ENCODE measurements at regions not wholly inside any gene's neighbourhood (a gene's known extent, or its start where the extent isn't known, plus 50 kb on each side); places are given as distances from the start of the nearest gene placed in this dataset.

DNA sequence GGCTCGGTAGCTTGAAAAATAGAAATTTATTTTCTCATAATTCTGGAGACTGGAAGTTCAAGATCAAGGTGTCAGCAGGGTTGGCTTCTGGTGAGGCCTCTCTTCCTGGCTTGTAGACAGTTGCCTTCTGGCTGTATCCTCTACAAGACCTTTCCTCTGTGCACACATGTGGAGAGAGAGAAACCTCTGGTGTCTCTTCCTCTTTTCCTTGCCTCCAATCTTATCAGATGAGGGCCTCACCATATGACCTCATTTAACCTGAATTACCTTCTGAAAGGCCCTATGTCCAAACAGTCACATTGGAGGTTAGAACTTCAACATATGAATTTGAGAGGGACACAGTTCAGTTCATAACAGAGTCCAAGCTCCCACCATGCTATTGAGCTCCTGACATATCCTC lies 166.4 kb downstream of the TTC8 start (continued):
- TF ChIP-seq CTCF (IDR thresholded peaks at IDR 0.05; ENCODE audit: control extremely low read depth in 1 of 3, insufficient read depth in 1 of 3, low read depth in 1 of 3, low read length in 3 of 3) = no peak
- no peak for TF ChIP-seq CBX5 (IDR thresholded peaks at IDR 0.05; ENCODE audit: low read depth, low read length)
- no peak for TF ChIP-seq SAP30 (IDR thresholded peaks at IDR 0.05; ENCODE audit: insufficient read depth, insufficient replicate concordance, low read length)
- TF ChIP-seq NRF1 (IDR thresholded peaks at IDR 0.05; ENCODE audit: low read depth, low read length) = no peak

Measured in H1 (cell line).